ENCODE measurements at regions not wholly inside any gene's neighbourhood (a gene's known extent, or its start where the extent isn't known, plus 50 kb on each side); places are given as distances from the start of the nearest gene placed in this dataset.
"Not testable (repeated sequence)": the region's sequence is repeated elsewhere in the genome, so short reads cannot be mapped to it uniquely, and the experiment has no call there.

DNA sequence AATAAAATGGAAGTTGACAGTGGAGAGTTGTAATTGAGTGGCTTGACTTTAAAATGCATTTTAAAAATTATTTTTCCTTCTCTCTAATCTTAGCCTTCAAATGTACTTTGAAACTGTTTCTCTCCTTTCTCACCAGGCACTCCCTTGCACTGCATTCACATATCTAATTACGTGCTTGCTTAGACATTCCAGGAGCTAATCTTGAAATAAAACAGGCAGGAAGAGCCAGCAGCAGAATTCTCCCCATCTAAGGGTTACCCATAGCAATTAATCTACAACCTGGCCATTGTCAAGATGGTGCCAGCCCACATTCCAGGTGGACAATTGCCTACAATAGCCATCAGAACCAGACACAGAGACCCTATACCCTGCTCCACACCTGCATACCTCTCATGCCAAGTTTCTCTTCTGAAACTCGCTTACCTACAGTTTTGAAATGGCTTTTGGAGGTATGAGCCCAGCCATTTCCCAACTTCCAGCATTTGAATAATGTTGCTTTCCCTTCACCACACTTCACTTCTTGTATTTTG is 167.6 kb upstream of the GJE1 start:
- Mint-ChIP-seq H3K9me3 (no peaks in the 10 kb centered on the region), H3K27me3 (no peaks in the 10 kb centered on the region), H3K4me3 (no peak overlapping the region), H3K36me3 (no peaks in the 10 kb centered on the region), H3K27ac (no peak overlapping the region), H3K4me1 (ENCODE audit: low read depth) (peaks cover 6% of the 10 kb centered on the region)
- ChIA-PET CTCF (no interaction called here), POLR2A (no interaction called here)
- no peak for DNase-seq
- intact Hi-C loops (cut with micrococcal nuclease) = no loop called here

DNA sequence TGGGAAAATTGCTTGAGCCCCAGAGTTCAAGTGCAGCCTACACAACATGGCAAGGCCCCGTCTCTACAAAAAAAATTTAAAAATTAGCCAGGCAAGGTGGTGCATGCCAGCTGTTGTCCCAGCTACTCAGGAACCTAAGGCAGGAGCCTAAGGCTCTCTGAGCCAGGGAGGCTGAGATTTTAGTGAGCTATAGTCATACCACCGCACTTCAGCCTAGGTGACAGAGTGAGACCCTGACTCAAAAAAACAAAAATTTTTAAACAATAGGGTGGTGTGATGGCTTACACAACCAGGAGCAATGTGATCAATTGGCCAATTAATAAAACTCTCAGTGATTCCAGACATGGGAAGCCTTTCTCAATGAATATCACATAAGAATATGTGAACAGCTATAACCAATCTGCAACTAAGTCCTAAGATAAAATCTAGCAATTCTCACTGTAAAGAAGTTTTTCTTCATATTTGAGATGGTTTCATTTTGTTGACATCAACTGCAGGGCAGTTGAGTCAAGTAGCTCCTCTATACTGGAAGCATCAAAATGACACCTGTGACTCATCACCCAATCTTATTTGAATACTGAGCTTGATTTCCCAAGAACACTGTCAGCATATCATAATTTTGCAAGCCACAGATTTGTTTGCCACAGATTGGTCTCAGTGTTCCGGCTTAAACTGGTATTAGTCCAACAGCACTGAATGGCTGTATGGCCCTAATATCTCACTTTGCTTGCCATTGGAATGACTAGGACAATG is 169.0 kb upstream of the GJE1 start:
- intact Hi-C loops (cut with micrococcal nuclease) = no loop called here
- H3K27ac Mint-ChIP-seq = no peak overlapping the region
- peaks cover 6% of the 10 kb centered on the region for H3K4me1 Mint-ChIP-seq (ENCODE audit: low read depth)
- H3K27me3 Mint-ChIP-seq = no peaks in the 10 kb centered on the region
- H3K4me3 Mint-ChIP-seq = no peak overlapping the region
- no peak for DNase-seq
- no peaks in the 10 kb centered on the region for H3K9me3 Mint-ChIP-seq
- H3K36me3 Mint-ChIP-seq = no peaks in the 10 kb centered on the region
- POLR2A ChIA-PET = no interaction called here
- CTCF ChIA-PET = no interaction called here

DNA sequence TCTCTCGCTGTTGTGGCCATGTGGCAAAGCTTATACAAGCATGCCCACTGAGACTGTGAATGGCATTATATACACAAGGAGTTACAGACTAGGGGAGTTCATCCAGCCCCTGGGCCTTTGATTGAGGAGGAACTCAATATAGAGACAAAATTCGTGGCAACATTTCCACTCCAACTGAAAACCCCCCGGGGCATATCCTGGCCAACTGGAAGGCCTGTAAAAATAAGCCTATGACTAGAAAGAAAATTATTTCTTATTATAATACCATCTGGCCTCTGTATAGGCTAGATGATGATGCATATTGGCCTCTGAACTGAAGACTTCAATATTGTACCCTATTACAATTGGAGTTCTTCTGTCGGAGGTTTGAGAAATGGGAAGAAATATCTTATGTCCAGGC is 175.5 kb upstream of the GJE1 start:
- no peaks in the 10 kb centered on the region for H3K27me3 Mint-ChIP-seq
- peaks cover 4% of the 10 kb centered on the region for H3K36me3 Mint-ChIP-seq
- DNase-seq = no peak
- POLR2A ChIA-PET = no interaction called here
- H3K27ac Mint-ChIP-seq = no peak overlapping the region
- H3K4me3 Mint-ChIP-seq = no peak overlapping the region
- CTCF ChIA-PET = no interaction called here
- no peaks in the 10 kb centered on the region for H3K4me1 Mint-ChIP-seq (ENCODE audit: low read depth)
- intact Hi-C loops (cut with micrococcal nuclease) = no loop called here
- H3K9me3 Mint-ChIP-seq = peaks cover 19% of the 10 kb centered on the region

DNA sequence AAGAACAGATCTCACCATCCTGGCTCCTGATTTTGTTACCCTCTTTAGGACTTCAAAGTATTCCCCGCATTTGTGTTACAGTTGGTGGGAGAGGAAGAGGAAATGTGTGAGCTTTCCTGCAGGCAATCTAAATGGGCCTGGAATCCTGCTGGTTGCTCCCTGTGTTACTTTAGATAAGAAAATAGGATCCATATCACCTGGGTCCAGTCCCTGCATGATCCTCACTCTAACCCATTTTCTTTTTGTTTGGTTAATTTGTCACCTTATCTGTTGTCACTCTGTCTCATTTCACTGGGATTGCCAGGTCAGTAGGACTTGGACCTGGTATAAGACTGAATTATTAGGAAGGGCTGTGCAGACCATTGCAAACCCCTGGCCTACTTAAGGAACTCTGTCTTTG is 175.9 kb upstream of the GJE1 start:
- intact Hi-C loops (cut with micrococcal nuclease) = no loop called here
- Mint-ChIP-seq H3K27me3 (no peaks in the 10 kb centered on the region), H3K36me3 (peaks cover 4% of the 10 kb centered on the region), H3K9me3 (peaks cover 23% of the 10 kb centered on the region), H3K4me1 (ENCODE audit: low read depth) (no peaks in the 10 kb centered on the region), H3K4me3 (no peak overlapping the region), H3K27ac (no peak overlapping the region)
- POLR2A ChIA-PET = no interaction called here
- CTCF ChIA-PET = no interaction called here
- no peak for DNase-seq

GRCh38 chr6:141956046-141956761 is 176.5 kb upstream of the GJE1 start:
- POLR2A ChIA-PET = no interaction called here
- H3K27me3 Mint-ChIP-seq = no peaks in the 10 kb centered on the region
- no peaks in the 10 kb centered on the region for H3K4me1 Mint-ChIP-seq (ENCODE audit: low read depth)
- H3K36me3 Mint-ChIP-seq = peaks cover 4% of the 10 kb centered on the region
- no peak for DNase-seq
- H3K9me3 Mint-ChIP-seq = peaks cover 28% of the 10 kb centered on the region
- CTCF ChIA-PET = no interaction called here
- no peak overlapping the region for H3K4me3 Mint-ChIP-seq
- H3K27ac Mint-ChIP-seq = no peak overlapping the region
- intact Hi-C loops (cut with micrococcal nuclease) = no loop called here

DNA sequence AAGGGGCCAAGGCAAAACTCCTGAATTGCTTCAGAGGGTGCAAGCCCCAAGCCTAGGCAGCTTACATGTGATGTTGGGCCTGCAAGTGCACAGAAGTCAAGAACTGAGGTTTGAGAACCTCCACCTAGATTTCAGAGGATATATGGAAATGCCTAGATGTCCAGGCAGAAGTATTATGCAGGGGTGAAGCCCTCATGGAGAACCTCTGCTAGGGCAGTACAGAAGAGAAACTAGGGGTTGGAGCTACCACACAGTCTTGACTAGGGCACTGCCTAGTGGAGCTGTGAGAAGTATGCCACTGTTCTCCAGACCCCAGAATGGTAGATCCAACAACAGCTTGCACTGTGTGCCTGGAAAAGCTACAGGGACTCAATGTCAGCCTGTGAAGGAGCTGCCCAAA is 179.7 kb upstream of the GJE1 start:
- Mint-ChIP-seq H3K9me3 (peaks cover 28% of the 10 kb centered on the region), H3K4me3 (no peak overlapping the region), H3K36me3 (peaks cover 4% of the 10 kb centered on the region), H3K27me3 (no peaks in the 10 kb centered on the region), H3K4me1 (ENCODE audit: low read depth) (no peaks in the 10 kb centered on the region), H3K27ac (no peak overlapping the region)
- intact Hi-C loops (cut with micrococcal nuclease) = no loop called here
- CTCF ChIA-PET = no interaction called here
- POLR2A ChIA-PET = no interaction called here
- DNase-seq = no peak

DNA sequence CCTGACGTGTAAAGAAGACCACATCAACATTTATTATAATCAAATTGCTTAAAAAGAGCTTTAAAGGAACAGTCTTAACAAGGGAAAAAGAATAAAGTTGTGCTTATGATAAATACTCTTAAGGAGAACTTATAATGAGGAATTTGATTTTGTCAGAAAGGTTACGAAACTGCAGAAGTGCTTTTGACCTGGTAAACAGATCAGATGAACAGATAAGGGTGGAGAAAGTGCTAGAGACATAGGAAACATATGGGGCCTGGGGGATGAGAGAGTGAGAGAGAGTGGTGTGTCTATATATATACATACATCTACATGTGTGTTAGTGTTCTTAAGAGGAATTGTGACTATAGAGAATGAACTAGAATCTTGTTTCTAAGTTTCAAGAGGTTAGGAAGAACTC is 186.2 kb upstream of the GJE1 start:
- H3K27me3 Mint-ChIP-seq = no peaks in the 10 kb centered on the region
- no peak overlapping the region for H3K4me3 Mint-ChIP-seq
- H3K9me3 Mint-ChIP-seq = peaks cover 34% of the 10 kb centered on the region
- no peaks in the 10 kb centered on the region for H3K4me1 Mint-ChIP-seq (ENCODE audit: low read depth)
- intact Hi-C loops (cut with micrococcal nuclease) = no loop called here
- no peak overlapping the region for H3K27ac Mint-ChIP-seq
- H3K36me3 Mint-ChIP-seq = peaks cover 9% of the 10 kb centered on the region
- ChIA-PET POLR2A (no interaction called here), CTCF (no interaction called here)
- DNase-seq = no peak

DNA sequence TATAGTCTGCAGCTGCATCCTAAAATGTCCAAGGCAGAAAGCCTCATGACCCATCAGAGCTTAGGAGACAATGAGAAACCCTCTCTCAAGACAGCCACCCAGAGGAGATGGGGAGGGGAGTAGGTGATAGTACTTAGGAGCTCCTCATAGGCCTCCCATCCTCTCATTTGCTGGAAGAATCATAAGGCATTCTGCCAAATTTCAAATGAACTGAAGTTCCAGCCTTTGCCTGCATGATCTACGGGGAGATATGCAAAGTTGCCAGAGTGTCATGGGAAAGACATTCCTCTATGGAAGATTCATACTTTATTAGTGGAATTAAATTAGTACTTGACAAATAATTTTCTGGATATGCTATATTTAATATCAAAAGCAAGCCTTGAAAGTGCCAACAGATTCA is 194.1 kb upstream of the GJE1 start:
- CTCF ChIA-PET = no interaction called here
- Mint-ChIP-seq H3K27ac (no peak overlapping the region), H3K36me3 (peaks cover 4% of the 10 kb centered on the region), H3K27me3 (no peaks in the 10 kb centered on the region), H3K4me1 (ENCODE audit: low read depth) (no peaks in the 10 kb centered on the region), H3K4me3 (no peak overlapping the region), H3K9me3 (peaks cover 25% of the 10 kb centered on the region)
- DNase-seq = no peak
- intact Hi-C loops (cut with micrococcal nuclease) = no loop called here
- POLR2A ChIA-PET = no interaction called here

DNA sequence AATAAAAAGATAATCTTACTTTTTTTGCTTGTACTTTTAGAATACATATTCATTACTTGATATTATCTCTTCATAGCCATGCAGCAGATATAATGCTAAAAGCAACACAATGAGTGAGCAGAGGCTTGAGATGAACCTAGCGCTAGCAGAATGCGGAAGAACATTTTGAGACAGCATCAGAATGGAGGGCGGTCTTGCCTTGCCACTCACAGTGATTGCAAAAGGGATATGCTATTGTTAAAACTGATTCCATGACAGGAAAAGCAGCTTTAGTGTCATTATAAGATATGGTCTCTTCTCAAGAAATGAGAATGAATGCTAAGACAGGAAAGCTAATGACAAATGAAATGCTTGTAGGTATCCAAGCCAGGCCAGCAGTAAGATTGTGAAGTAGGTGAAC is 200.0 kb upstream of the GJE1 start:
- no peak for DNase-seq
- Mint-ChIP-seq H3K36me3 (no peaks in the 10 kb centered on the region), H3K4me3 (no peak overlapping the region), H3K27ac (no peak overlapping the region), H3K9me3 (no peaks in the 10 kb centered on the region), H3K27me3 (no peaks in the 10 kb centered on the region), H3K4me1 (ENCODE audit: low read depth) (no peaks in the 10 kb centered on the region)
- CTCF ChIA-PET = no interaction called here
- POLR2A ChIA-PET = no interaction called here
- intact Hi-C loops (cut with micrococcal nuclease) = no loop called here

DNA sequence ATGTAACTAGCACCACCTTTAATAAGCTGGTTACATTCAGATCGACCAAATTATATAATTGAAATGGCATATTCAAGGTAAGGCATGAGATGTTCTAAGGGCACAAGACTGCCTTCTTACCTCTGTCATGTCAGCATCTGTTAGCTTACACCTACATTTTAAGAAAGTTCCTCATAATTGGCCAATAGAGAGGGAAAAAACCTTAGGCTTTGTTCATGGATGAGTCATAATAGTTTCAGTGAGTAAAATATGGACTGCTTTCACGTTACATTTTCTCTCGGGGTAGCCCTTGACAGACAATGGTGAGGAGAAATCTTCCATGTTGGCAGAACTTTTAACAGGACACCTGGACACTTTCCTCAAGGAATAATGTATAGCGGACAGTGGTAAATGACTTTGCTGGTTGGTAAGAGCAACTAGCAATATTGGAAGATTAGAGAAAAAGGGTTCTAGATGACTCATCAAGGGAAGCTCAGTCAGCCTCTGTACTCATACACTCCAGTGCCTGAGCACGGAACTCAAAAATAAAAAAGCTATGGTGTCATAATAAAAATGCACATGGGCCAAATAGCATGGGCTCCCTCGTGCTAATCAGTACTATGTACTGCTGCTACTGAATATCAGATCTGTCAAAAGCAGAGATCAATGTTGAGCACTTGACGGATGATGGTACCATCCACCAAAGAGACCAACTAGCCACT is 206.4 kb upstream of the GJE1 start:
- H3K27ac Mint-ChIP-seq; H3K36me3 Mint-ChIP-seq; DNase-seq; H3K27me3 Mint-ChIP-seq; intact Hi-C loops (cut with micrococcal nuclease); H3K4me3 Mint-ChIP-seq; POLR2A ChIA-PET; H3K4me1 Mint-ChIP-seq (ENCODE audit: low read depth); CTCF ChIA-PET; H3K9me3 Mint-ChIP-seq: not testable (repeated sequence)

DNA sequence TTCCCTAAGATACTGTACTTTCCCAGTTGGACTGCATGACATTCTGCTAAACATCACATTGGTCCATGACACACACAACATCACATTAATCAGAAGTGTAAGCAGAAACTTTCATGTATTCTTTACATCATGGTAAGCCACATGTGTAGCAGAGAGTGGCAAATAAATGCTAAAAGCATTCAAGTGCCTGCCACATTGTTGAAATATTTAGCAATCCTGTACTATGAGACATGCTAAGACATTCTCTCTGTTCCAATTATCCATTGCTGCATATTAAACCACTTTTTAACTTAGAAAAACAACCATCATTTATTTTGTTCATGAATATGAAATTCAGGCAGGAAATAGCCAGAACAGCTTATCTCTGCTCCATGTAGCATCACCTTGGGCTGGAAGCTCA is 207.7 kb upstream of the GJE1 start:
- CTCF ChIA-PET = no interaction called here
- H3K36me3 Mint-ChIP-seq = peaks cover 4% of the 10 kb centered on the region
- H3K27me3 Mint-ChIP-seq = no peaks in the 10 kb centered on the region
- peaks cover 2% of the 10 kb centered on the region for H3K4me1 Mint-ChIP-seq (ENCODE audit: low read depth)
- intact Hi-C loops (cut with micrococcal nuclease) = no loop called here
- H3K27ac Mint-ChIP-seq = no peak overlapping the region
- POLR2A ChIA-PET = no interaction called here
- no peak overlapping the region for H3K4me3 Mint-ChIP-seq
- no peak for DNase-seq
- H3K9me3 Mint-ChIP-seq = peaks cover 5% of the 10 kb centered on the region

- Mint-ChIP-seq H3K27me3 (no peaks in the 10 kb centered on the region), H3K9me3 (peaks cover 8% of the 10 kb centered on the region), H3K36me3 (peaks cover 4% of the 10 kb centered on the region), H3K4me3 (no peak overlapping the region), H3K27ac (no peak overlapping the region), H3K4me1 (ENCODE audit: low read depth) (peaks cover 2% of the 10 kb centered on the region)
- intact Hi-C loops (cut with micrococcal nuclease) = no loop called here
- DNase-seq = no peak
- ChIA-PET POLR2A (no interaction called here), CTCF (no interaction called here)
Measured at GRCh38 chr6:141922898-141923297, 209.8 kb upstream of the GJE1 start.
